GM23248 (cell line): ENCODE measurements at regions not wholly inside any gene's neighbourhood (a gene's known extent, or its start where the extent isn't known, plus 50 kb on each side); places are given as distances from the start of the nearest gene placed in this dataset.

Experiments used
- EZH2 ChIP-seq: fragments of 200-600 bp; sonication (generic); IDR thresholded peaks from 2 replicates; pipeline ENCODE4 v1.6.1; 2018; ENCODE audit warnings: antibody characterized with exemption, mild to moderate bottlenecking; ENCODE audit not compliant: insufficient read depth, poor library complexity, severe bottlenecking
- EZH2phosphoT487 ChIP-seq: fragments of 200-600 bp; sonication (generic); IDR thresholded peaks from 2 replicates; pipeline ENCODE4 v1.6.1; 2018; ENCODE audit warnings: antibody characterized with exemption, moderate library complexity, mild to moderate bottlenecking, low read depth; ENCODE audit not compliant: insufficient read depth

DNA sequence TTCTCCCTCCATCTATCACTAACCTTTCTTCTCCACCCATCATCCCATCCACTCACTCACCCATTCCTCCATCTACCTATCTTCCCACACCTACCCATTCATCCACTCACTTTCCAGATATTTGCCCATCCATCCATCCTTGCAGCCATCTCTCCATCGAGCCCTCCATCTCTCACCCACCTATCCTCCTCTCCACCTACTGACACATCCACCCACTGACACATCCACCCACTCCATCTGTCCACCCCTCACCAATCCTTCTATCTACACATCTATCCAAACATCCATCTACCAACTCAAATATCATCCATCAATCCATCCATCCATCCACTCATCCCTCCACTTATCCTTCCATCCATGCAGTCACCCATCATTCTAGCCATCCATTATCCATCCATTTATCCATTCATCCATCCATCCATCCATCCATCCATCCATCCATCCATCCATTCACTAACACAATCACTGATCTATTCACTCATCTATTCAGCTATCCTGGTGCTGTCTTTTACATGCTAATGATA, 68.9 kb upstream of the SPTLC1 start:
- TF ChIP-seq EZH2phosphoT487 (no peak), EZH2 (no peak)
